ENCODE measurements at regions not wholly inside any gene's neighbourhood (a gene's known extent, or its start where the extent isn't known, plus 50 kb on each side); places are given as distances from the start of the nearest gene placed in this dataset.
"Not testable (repeated sequence)": the region's sequence is repeated elsewhere in the genome, so short reads cannot be mapped to it uniquely, and the experiment has no call there.

GRCh38 chr2:82740527-82740926 is 1718.6 kb downstream of the SUCLG1 start:
- no peak for DNase-seq

GRCh38 chr2:82737965-82738364 is 1721.1 kb downstream of the SUCLG1 start:
- not testable (repeated sequence) for DNase-seq

DNA sequence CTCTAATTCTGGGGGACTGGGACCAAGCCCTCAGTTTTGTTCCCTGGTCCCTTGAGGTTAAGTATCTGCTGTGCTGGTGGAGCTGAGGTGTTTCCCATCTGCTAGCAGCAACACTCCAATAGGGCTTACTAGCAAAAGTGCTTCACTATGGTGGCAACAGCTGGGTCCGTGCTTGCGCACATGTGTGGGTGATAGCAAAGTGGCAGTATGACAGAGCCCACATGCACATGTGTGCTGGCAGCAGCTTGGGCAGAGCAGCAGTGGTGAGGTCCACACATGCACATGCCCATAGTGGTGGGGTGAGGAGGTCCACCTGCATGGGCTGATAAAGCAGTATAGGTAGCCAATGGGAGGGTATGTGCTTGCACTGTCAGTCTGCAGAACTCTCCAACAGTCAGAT is 1723.7 kb downstream of the SUCLG1 start:
- DNase-seq, result no peak

GRCh38 chr2:82731824-82732223 is 1727.3 kb downstream of the SUCLG1 start:
- peak in 1 of 2 experiments; percentile 16 for DNase-seq

DNA sequence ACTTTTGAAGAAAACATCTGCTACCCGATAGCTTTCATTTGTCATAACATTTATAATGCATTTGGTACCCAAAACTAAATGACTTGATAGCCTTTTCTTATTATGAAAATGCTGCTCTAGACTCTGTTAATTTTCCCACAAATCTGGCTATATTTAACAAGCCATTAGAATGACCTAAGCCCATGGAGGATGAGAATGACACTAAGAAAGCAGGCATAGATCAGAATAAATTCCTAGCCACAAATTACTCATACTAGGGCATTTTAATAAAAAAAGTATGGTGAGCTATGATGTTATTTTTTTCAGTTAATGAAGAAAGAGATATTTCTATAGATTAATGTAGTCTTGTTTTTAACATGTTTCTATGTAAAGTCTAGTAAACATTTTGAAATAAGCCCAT is 1728.3 kb downstream of the SUCLG1 start:
- no peak for DNase-seq

DNA sequence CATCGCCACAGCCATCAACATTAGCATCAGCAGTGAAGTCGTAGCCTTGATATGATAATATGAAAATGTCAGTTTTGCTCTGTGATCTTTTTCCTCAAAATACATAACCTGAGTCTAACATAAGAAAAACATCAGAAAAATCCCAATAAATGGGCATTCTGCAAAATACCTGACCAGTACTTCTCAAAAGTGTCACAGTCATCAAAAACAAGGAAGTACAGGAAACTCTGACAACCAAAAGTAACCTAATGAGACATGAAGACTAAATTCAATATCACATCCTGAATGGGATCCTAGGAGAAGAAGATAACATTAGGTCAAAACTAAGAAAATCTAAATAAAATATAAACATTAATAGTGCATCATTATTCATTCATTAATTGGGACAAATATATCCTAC is 1731.0 kb downstream of the SUCLG1 start:
- DNase-seq, result no peak

- DNase-seq, result no peak
These were observed 1750.4 kb downstream of the SUCLG1 start for GRCh38 chr2:82708681-82709080.

GRCh38 chr2:82697231-82697630 is 1761.8 kb downstream of the SUCLG1 start:
- DNase-seq, result no peak

GRCh38 chr2:82694431-82694830 is 1764.6 kb downstream of the SUCLG1 start:
- no peak for DNase-seq

DNA sequence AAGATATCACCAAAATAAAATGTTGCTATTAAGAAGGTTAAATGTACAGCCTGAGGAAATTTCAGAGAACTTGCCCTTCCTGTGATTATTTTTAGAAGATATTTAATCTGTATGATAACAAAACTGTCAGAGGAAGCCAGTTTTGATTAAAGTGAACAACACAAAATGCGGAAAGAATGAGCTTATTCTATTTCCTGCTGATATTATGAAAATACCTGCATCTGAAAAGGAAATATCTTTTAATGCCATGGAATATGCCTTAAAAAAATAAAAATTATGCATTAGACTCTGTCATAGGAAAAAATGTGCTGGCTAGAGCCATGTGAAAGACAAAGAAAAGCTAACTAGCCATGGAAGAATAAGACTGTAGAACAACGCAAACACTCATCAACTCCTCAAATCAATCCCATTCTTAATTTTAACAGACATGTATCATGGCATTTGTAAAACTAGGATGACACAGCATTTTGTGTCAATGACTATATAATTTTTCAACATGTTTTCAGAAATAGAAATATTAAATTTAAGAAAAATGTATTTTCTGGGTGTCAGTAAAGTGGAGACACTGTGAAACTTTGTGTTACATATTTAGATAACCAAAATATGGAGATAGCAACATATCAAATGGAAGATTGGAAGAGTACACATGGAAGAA is 1768.2 kb downstream of the SUCLG1 start:
- no peak for DNase-seq

- no peak for DNase-seq
These were observed 1783.9 kb downstream of the SUCLG1 start for GRCh38 chr2:82675186-82675585.

DNA sequence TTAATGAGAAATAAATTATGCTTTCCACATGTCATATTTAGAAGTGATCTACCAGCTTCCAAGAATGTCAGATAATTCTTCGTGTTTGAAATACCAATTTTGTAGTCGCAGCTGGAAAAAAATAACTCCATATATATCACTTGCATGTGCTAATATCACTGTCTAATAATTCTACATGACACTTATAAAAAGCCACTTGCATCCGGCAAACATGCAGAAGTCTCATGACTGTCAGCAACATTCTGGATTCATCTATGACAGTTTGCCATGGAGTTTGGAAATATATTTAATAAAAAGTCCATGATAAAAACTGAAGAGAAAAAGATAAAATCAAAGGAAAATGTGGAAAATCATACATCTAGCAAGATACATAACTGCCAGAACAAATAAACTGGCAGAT is 1784.4 kb downstream of the SUCLG1 start:
- no peak for DNase-seq

- DNase-seq, result no peak
These were observed 1791.6 kb downstream of the SUCLG1 start for GRCh38 chr2:82667491-82667890.

- DNase-seq, result no peak
These were observed 1793.4 kb downstream of the SUCLG1 start for GRCh38 chr2:82665691-82666090.

DNA sequence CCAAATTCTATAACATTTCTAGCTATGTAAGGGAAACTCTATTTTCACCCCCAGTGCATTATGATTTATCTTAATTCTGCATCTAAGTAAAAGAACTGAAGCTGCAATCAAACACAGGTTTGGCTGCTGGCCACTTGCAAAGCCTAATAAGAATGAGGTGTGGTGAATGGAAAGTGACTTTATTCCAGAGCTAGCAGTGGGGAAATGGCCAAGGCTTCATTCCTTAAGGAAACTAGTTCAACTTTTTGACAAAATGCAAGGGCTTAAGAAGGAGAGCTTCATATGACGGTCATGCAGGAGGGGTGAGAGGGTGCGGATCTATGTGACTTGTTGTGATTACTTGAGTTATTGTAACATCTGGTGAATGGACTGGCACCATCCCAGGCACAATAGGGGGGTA is 1802.0 kb downstream of the SUCLG1 start:
- DNase-seq, result no peak

DNA sequence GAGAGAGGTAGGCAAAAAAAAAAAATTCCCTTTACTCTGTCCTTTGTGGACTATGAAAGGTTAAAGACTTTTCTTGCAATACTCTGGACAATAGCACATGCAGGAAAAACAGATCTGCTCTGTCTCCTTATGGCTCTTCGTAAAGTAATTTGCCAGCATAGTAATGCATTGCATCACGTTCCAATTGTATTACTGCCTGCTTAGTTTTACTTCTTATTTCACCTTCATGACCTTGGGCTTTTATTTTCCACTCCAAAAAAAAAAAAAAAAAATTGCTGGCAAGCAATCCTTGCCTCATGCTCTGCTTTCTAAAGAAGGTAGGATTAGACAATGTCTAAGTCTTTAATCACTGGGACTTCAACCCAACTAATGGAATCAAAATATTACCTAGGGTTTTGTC is 1802.7 kb downstream of the SUCLG1 start:
- no peak for DNase-seq

- DNase-seq, result no peak
These were observed 1807.0 kb downstream of the SUCLG1 start for GRCh38 chr2:82652117-82652516.

GRCh38 chr2:82650038-82650437 is 1809.0 kb downstream of the SUCLG1 start:
- no peak for DNase-seq

GRCh38 chr2:82641598-82642180 is 1817.4 kb downstream of the SUCLG1 start:
- DNase-seq, result no peak

- DNase-seq, result no peak
These were observed 1822.6 kb downstream of the SUCLG1 start for GRCh38 chr2:82636402-82637020.

DNA sequence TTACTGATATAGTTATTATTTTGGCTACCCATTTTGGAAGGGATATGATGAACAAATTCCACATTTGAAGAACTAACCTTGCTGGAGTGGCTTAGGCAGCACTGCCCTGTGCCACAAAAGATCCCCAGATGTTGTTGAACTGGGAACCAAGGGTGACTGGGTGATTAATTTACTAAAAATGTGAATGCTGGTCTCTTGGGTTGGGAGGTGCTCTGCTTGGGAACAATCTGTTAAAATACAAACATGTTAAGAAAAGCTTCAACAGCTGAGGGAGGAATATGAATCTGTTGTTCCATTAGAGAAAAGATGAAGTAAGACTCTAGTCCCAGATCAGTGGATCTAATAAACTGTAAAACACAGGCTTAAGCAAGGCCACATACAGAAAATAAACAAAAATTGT is 1860.1 kb downstream of the SUCLG1 start:
- no peak for DNase-seq

- no peak for DNase-seq
These were observed 1862.5 kb downstream of the SUCLG1 start for GRCh38 chr2:82596581-82596980.

DNA sequence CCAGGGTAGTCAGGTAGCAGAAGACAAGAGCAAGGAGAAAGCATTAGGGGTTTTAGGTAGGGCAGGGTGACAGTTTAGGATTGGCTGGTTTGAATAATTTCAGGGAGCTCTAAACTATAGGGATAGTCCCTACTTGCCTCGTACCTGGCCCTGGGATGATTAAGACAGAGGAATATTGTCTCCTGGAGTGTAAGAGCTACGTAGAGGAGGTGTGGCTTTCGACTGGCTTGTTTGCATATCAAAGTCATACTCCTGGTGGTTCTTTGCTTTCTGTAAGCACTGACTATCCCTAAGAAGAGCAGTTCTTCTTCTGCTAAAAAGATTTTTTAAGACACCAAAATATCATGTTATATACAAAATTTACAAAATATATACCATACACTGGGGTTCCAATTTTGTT is 1867.4 kb downstream of the SUCLG1 start:
- DNase-seq, result no peak

DNA sequence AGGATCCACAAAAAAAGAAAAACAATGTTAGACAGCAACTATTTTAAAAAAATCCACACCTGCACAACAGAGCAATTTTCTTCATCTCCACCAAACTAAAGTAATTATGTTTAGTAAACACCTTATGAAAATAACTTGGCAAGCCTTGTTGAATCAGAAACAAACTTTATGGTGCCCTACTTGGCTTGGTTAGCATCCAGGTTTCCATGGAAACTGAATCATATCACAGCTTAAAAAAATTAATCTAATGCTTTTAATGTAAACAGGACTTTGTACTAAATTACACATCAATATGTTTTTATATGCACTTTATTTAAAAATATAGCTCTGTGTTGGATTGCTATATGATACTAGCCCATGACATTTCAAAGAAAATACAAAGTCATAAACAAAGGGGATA is 1882.4 kb downstream of the SUCLG1 start:
- no peak for DNase-seq

DNA sequence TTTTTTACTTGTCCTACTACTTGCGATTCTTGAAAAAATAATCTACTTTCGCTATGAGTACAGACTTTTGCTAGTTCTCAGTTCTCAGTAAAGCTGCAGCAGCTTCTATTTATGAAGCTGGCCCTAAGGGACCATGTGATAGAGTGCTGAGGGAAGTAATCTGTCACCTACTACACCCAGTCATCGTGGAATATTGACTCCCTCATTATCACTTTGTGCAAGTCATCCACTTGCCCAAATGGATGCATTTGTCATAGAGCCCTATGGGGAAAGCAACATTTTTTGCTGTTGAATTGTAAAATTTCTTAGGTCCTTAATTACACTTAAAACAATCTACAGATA is 1919.8 kb downstream of the SUCLG1 start:
- no peak for DNase-seq

Measured in SHP77 (cell line).